Erythroblast (primary cell): ENCODE measurements at regions not wholly inside any gene's neighbourhood (a gene's known extent, or its start where the extent isn't known, plus 50 kb on each side); places are given as distances from the start of the nearest gene placed in this dataset.

Experiments
- GATA1 ChIP-seq: IDR thresholded peaks from 2 replicates; pipeline ENCODE4 v1.6.1; 2011; ENCODE audit warnings: low read depth, mild to moderate bottlenecking, control low read depth, low read length, moderate library complexity
- POLR2A ChIP-seq: IDR thresholded peaks from 2 replicates; pipeline ENCODE4 v1.6.1; 2011; ENCODE audit warnings: mild to moderate bottlenecking, low read length

GRCh38 chr4:115688961-115689360 is 575.5 kb upstream of the NDST4 start:
- TF ChIP-seq POLR2A: no peak
- TF ChIP-seq GATA1: no peak
